ENCODE measurements at regions not wholly inside any gene's neighbourhood (a gene's known extent, or its start where the extent isn't known, plus 50 kb on each side); places are given as distances from the start of the nearest gene placed in this dataset.

GRCh38 chr15:81789403-81789802 lies 256.4 kb downstream of the MEX3B start:
- TF ChIP-seq CTCF (IDR thresholded peaks at IDR 0.05; ENCODE audit: control extremely low read depth, extremely low read depth, low read depth, missing control alignments), result no peak
- no peak for DNase-seq (ENCODE audit: extremely low spot score)
- ChIA-PET POLR2A (no interaction called here), CTCF (interaction anchor here (1.3 kb wide), 1 partner anchor 17 kb away, joined by 3 read pairs; no protein-coding TSS in a partner anchor)

- DNase-seq (ENCODE audit: extremely low spot score), result no peak
- no peak for TF ChIP-seq CTCF (IDR thresholded peaks at IDR 0.05; ENCODE audit: control extremely low read depth, extremely low read depth, low read depth, missing control alignments)
- POLR2A ChIA-PET, result no interaction called here
- CTCF ChIA-PET, result no interaction called here
Measured at GRCh38 chr15:81786776-81787175, 259.0 kb downstream of the MEX3B start.

GRCh38 chr15:81785679-81786078 lies 260.1 kb downstream of the MEX3B start:
- ChIA-PET CTCF (no interaction called here), POLR2A (no interaction called here)
- TF ChIP-seq CTCF (IDR thresholded peaks at IDR 0.05; ENCODE audit: control extremely low read depth, extremely low read depth, low read depth, missing control alignments), result no peak
- DNase-seq (ENCODE audit: extremely low spot score), result no peak

- ChIA-PET POLR2A (no interaction called here), CTCF (no interaction called here)
- no peak for TF ChIP-seq CTCF (IDR thresholded peaks at IDR 0.05; ENCODE audit: control extremely low read depth, extremely low read depth, low read depth, missing control alignments)
- DNase-seq (ENCODE audit: extremely low spot score), result no peak
Measured at GRCh38 chr15:81785181-81785580, 260.6 kb downstream of the MEX3B start.

GRCh38 chr15:81784751-81785150 lies 261.1 kb downstream of the MEX3B start:
- CTCF ChIA-PET, result no interaction called here

GRCh38 chr15:81783586-81783985 lies 262.2 kb downstream of the MEX3B start:
- TF ChIP-seq CTCF (IDR thresholded peaks at IDR 0.05; ENCODE audit: control extremely low read depth, extremely low read depth, low read depth, missing control alignments), result no peak
- no peak for DNase-seq (ENCODE audit: extremely low spot score)
- ChIA-PET CTCF (no interaction called here), POLR2A (no interaction called here)

More at GRCh38 chr15:81784751-81785150, 261.1 kb downstream of the MEX3B start:
- DNase-seq (ENCODE audit: extremely low spot score), result no peak
- no peak for TF ChIP-seq CTCF (IDR thresholded peaks at IDR 0.05; ENCODE audit: control extremely low read depth, extremely low read depth, low read depth, missing control alignments)
- POLR2A ChIA-PET, result no interaction called here

GRCh38 chr15:81783076-81783475 lies 262.7 kb downstream of the MEX3B start:
- DNase-seq (ENCODE audit: extremely low spot score), result no peak
- no peak for TF ChIP-seq CTCF (IDR thresholded peaks at IDR 0.05; ENCODE audit: control extremely low read depth, extremely low read depth, low read depth, missing control alignments)
- CTCF ChIA-PET, result interaction anchor here (1.5 kb wide), 1 partner anchor 11 kb away, joined by 3 read pairs; no protein-coding TSS in a partner anchor
- POLR2A ChIA-PET, result no interaction called here

All from GM10248 (cell line).